ENCODE measurements at regions not wholly inside any gene's neighbourhood (a gene's known extent, or its start where the extent isn't known, plus 50 kb on each side); places are given as distances from the start of the nearest gene placed in this dataset.

DNA sequence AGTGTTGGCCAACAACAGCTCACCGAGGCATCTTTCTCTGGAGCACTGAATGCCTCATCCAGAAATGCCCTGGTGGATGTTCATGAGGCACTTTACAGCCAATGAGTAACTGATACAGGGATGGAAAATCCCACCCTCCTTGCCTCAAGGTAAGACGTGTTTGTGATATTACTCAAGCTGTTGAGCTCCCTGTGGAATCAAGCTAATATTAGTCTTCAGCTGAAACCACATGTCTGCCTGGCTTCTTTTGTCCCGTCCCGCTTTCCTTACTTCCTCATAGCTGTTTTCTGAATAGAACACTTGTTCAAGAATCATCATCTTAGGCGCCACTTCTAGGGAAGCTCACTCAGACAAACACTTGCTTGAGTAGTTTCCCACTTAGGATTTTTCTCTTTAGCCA is 422.4 kb downstream of the INHBA start:
- DNase-seq, result no peak

DNA sequence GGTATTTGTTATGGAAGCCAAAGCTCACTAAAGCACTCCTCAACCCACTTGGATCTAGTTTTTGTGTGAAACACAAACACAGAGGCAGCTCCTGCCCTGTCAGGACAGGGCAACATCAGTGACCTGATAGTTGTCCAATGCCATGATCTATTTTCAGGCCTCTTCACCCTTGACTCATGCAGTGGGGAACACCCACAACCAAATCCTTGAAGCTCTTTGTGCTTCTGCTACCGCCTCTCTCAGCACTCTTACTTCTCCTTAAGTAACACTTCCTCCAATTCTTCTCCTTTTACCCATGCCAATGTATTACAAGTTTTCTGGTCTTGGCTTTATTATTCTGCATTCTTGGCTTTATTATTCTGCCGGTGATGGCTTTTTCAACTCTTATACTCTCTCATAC is 425.3 kb downstream of the INHBA start:
- no peak for DNase-seq

DNA sequence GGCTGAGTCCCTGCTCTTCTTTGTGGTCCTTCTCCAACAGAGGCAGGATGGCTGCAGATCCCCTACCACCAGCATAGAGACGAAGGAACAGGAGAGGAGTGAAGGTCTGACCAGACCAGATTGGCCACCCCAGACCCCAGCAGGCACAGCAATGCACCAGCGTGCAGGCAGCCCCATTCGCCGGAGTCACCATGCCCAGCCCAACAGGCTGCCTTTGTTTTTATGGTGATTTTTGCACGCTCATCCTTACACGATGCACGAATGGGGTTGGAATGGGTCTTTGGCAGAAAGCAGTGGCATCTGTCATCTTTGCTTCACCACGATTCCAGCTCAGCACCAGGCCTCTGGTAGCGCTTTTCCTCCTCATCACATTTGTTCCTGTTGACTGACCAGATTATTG is 427.6 kb downstream of the INHBA start:
- DNase-seq, result no peak

DNA sequence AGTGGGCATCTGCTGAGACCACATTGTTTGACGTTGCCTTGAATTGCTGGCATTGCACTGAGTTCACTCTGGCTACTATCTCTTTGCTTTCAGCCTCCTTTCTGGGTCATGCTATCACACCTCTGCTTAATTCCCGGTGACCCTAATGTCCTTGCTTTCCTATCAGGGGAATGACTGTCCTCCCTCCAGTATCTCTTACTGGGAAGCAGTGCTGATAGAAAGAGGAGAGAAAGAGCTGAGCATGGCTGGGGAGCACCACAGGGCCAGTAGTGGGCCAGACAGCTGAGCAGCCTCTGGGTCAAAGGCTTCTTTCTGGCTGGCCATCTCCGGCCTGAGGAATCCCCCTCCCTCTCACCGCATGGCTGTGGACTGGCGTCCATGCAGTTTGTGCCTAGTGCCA is 428.7 kb downstream of the INHBA start:
- no peak for DNase-seq

DNA sequence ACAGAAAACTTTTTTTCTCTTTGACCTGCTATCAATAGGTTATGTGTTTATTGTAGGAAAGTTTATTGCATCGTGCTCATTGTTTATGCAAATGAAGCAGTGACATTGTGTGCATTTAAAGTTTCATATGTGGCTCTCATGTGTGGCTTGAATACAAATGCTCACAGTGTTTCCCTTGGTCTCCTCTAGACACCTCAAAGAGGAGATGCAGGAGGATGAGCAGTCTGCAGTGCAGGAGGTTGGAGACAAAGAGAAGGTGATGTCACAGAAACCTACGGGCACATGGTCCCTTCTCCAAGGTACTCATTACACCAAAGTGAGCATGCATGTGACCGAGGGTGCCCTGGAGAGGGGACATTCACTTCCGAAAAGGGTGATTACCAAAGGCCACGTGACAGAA is 430.2 kb downstream of the INHBA start:
- DNase-seq, result no peak

DNA sequence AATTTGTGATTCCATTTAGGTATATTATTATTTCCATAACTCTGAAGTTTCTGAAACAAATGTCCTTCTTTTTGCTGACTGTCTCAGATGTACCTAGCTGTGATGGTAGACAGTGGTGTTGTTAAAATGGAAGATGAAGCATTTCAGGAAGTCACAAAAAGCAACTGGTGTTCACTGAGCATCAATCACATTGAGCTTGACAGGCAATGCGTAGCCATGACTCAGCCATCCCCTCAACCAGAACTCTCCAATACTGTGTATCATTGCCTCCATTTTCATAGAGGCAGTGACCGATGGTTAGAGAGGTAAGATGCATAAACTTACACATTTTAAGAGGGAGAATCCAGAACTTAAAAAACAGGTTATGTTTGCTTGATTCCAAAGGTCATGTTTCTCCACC is 434.0 kb downstream of the INHBA start:
- DNase-seq, result no peak

DNA sequence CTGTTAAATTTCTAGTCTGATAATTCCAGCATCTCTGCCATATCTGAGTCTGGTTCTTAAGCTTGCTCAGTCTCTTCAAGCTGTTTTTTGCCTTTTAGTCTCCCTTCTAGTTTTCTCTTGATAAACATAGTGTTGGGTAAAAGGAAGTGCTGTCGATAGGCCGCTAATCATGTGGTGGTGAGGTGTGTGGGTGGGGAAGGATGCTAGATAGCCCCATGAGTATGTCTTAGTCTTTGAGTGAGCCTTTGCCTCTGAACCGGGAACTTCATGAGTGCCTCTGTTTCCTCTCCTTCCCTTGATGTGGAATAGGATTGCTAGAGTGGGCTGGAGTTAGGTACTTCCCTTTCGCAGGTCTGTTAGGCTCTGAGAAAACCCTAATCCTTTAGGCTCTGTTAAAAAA is 441.8 kb downstream of the INHBA start:
- DNase-seq, result no peak

DNA sequence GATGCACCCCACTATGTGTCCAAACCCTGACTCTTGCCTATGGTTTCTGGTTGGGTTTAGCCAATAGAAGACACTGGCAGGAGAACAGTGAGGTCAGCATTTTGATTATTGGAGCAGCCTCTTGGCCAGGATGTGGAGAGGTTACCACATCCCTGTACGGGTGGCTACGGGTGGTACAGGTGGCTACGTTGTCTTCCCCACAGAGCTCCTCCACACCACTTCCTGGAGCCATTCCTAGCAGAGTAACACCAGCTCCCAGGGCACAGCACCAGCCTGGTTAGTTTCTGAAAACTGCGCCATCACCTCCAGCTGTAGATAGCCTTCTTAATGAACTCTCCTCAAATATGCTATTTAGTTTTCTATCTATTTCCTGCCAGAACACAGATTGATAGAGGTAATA is 445.2 kb downstream of the INHBA start:
- DNase-seq, result no peak

DNA sequence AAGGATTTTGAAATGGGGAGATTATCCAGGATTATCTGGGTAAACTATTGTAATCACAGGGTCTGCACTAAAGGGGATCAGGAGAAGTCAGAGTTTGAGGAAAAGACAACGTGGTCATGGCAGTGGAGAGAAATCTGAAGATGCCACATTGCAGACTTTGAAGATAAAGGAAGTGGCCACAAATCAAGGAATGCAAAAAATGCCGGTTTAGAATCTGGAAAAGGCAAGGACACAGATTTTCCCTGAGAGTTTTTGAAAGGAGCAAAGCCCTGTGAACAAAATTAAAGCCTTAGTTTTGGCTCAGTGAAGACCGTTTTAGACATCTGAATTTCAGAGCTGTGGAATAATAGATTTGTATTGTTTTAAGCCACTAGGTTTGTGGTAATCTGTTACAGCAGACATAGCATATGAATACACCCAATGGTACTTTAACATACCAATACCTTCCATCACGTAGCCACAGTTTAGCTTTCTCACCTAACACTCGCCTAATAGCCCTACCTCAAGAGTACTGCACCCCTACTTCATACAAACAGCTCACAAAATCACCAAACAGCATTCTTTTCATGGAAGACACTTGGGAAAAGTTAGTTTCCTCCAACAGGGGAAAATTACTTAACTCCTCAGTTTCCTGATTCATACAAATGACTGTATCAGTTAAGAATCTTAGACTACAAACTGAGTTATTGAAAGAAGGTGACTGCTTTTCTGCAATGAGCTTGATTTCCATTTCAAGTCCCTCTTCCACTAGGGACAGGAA is 446.5 kb downstream of the INHBA start:
- DNase-seq, result peak; percentile 61

DNA sequence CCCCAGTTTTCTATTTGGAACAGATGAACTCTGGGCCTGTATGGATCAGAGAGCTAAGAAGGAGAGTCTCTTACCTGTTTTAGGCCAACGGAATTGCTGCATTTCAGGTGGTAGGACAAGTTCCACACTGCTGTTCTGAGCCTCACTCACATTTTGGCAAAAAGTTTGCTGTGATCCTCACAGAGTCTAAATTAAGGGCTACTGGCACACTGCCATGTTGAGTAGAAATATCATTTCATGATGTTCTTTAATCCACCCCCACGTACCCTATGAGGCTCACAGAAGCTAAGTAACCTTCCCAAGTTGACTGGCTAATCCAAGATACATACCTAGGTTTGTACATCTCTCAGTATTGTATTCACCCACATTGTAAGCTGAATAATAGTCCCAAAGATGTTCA is 447.2 kb downstream of the INHBA start:
- DNase-seq, result no peak

DNA sequence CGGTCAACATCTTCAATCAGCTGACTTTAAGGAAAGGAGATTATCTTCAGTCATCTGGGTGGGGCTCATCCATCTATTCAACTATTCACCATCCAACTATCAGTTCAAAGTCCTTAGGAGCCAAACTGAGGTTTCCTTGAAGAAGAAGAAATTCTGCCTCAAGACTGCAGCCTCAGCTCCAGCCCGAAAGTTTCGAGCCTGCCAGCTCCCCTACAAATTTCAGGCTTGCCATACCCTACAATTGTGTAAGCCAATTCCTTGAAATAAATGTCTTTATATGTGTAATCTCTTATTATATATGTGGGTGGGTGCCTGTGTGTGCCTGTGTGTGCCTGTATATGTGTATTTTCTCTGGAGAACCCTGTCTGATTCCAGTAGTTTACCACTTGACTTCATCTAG is 447.8 kb downstream of the INHBA start:
- no peak for DNase-seq

DNA sequence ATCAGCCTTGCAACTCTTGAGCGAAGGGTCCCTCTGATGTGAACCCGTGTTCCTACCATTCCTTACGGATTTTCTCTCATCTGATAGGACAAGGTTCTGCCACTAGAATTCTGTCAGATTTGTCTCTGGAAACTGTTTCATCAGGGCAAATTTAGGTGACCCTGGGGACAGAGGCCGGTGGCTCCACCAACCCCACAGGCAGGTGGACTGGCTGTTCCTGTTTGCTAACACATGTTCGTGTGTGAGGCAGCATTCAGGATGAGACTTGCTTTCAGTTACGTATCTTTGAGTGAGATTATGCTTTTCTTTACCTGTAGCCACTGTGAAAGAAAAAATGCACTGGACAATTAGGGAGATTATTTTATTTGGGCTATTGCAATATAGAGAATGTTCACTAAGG is 449.9 kb downstream of the INHBA start:
- no peak for DNase-seq

DNA sequence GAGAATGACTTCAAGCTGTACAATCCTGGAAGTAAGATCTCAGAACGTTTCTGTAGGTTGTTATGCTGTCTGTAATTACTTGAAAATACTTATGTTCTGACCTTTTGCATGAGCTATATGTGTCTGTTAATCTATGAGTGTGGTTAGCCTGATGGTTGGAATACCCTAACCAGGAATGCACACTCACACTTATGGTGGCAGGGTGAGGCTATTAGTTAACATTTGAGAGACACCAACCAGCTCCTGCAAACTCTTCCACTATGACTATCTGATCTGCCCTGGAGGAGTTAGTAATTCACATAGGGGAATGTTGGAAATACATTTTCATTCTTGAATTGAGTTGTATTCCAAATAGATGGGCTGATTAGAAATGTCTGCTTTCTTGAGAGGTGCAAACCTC is 450.3 kb downstream of the INHBA start:
- no peak for DNase-seq

DNA sequence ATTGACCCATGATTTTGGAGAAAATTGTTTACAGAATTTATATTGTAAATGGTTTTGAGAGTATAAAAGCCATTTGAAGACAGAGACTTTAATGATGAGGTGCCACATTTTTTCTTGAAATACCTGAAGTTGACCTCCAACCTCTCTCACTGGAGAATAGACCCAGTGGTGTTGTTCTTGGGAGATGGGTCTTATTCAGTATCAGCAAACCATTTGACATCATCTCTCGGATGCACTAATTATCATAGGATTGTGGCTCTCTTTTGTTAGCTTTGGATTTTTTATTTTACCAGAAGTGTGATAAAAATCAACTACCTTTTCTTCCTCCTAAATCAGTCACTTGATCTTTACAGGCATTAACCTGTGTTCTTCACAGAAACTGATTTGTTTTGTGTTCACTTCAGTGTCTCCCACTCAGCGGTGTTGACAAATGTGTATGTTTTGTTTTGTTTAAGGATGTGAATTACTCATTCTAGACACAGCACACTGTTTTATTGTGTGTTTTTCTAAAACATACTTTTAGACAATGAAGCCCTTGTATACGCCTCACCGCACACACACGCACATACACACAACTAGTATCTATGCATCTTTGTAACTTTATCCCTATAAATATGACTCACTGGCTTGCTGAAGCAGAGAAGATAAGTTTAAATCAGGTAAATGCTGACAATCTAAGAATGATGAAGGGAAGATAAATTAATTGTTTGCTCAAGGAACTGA is 455.6 kb downstream of the INHBA start:
- no peak for DNase-seq

DNA sequence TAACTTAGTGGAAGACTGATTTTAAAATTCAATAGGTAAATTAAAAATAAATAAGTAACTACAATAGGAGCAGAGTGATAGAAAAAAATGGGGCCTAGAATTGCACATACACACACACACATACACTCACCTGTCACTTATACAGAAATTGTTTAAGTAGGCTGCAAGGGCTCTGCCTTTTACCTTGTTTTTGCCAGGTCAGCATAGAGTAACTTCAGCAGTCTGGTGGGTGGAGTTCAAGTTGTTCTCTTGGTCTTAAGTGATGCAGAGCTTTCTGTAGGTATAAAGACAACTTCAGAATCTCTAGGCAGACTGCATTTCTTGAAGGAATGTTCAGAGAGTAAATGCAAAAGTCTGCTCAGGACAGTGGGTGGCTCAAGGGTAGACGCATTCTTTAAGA is 457.0 kb downstream of the INHBA start:
- DNase-seq, result no peak

DNA sequence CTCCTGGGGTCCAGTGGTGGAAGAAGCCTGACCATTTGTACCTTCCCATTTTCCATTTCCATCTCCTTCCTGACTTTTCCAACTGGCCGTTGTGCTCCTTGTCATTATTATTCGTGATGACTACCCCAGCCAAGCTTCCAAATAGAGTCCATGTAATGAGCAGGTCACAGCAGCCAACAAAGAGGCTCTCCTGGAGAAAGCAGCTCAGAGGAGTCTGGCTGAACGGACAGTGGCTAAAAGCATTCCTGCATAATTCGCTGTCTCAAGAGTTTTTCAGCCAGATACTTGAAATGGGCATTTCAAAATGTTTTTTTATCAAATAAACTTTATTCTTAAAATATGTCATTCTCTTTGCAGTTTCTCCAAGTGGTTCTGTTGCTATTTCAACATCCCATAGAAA is 458.6 kb downstream of the INHBA start:
- no peak for DNase-seq

DNA sequence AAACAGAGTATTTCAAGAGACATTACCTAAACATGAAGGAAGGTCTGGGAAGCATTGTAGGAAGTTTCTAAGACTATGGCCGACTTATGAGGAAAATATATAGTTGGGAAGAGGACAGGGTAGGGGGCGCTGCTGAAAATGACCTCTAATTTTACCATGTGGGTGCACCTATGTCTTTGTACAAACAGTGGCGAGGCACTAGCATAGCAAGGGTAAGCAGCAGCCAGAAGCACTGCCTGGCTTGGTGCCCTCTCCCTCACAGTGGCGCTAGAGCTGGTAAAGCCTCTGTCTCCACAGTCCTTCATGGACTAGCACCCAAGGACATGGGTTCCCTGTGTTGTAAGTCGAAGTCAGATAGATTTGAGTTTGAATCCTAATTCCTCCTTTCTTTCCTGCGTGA is 461.2 kb downstream of the INHBA start:
- no peak for DNase-seq

DNA sequence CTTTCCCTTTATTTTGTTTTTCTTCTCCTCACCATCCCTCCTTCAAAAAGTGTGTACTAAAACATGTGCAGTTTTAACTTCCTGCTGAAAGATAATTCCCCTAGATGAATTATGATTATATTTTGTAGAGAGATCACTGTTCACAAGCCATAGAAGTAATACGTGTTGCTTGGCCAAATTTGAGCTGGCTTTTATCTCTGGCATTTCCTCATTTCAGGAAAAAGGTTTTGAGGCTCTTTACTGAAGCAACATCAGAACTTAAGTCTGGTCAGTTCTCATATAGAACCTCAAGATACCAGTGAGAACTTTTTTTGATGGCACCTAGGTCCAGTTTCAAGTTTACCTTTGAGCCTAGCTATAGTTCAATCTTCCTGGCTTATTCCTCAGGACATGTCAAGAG is 463.3 kb downstream of the INHBA start:
- no peak for DNase-seq

DNA sequence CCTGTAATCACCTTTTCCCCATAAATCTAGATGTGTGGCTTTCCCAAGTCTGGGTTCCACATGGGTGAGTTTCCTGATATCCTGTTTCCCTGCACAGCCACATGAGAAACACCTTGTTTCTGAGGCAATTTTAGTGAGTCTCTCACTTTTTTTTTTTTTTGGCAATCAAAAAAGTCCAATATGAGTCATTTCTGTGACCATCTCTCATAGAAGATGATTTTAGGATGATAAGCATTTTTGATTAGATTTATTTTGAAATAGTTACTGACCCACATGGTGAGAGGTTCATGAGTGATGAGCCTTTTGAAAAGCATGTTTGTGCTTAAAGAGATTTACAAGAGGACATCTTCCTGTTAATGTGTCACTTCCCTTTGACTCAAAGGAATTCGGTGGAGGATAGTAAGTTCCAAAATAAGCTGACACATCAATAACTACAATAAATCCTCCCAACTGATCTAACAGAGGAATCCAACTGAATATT is 464.0 kb downstream of the INHBA start:
- DNase-seq, result peak; percentile 76

DNA sequence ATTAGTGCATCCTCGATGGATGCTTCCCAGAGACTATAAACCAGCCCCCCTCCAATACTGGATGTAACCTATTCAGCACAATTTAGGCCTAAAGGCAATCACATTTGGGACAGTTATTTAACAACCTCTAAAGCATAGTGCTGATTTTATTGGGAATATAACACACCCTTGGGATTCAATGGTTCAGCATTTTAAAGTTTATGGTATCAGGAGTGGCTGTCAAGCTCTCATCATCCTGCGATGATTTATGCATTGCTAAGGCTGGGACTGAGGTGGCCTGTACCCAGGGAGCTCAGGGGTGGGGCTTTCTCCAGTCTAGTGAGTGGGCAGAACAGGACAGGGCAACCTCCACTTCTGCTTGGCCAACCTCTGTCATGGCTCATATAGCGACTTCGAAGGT is 464.9 kb downstream of the INHBA start:
- DNase-seq, result no peak

DNA sequence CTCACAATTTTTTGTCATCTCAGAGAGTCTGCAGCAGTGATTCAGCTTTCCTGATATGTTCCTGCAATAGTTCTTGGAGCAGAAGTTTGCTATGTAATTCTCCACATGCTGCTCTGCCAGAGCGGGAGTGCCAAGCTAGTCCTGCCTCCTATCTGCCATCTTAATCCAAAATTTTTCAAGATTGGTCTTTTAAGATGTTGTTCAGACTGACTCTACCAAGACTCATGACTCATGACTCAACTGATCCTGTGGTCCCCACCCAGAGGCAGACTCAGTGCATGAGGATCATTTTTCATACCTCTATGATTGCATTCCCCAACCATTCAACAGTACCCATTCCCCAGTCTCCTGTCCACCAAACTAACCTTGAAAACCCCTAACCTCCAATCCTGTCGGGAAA is 470.8 kb downstream of the INHBA start:
- DNase-seq, result peak; percentile 33

DNA sequence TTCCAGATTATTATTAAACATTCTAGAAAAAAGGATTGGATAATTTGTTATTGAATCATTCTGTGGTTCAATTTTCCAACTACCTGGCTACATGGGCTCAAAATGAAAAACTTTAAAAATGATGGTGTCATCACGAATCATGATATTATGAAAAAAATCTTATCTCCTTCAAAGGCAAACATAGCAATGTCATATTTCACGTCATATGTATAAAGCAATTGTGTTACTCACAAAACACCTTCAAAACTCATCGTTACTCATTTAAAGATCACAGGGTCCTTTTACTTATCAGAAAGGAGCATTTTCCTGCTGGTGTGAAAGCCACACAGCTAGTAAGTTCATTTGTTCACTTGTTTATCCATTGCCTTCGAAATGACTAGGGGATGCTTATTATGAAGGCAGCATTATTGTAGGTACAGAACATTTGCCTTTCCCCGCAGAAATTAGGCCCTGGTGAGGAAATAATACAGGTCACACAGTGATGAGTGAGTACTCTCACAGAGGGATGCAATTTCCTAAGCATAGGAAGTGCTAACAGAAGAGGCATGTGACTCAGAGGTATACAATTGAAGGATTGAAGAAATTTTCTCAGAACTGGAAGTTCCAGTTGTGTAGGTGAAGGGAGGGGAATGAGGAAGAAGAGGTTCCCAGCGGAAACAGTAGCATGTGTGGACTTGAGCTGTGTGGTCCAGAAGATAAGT is 478.7 kb downstream of the INHBA start:
- peak; percentile 86 for DNase-seq

DNA sequence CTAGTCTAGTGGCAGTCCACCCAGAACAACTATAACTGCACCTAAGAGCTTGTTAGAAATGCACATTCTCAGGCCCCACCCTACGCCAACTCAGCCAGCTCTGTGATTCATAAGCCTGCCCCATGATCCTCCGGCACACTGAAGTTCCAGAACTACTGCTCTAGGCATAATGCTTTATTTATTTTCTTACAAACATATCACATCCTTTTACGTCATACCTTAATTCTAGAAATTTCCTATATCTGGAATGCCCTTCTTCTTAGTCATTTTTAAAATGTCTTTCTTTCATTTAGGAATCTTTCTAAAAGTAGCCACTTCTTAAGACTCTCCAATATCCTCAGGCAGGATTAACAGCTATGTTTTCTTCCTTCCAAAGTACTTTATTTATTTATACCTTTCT is 480.1 kb downstream of the INHBA start:
- peak; percentile 81 for DNase-seq

DNA sequence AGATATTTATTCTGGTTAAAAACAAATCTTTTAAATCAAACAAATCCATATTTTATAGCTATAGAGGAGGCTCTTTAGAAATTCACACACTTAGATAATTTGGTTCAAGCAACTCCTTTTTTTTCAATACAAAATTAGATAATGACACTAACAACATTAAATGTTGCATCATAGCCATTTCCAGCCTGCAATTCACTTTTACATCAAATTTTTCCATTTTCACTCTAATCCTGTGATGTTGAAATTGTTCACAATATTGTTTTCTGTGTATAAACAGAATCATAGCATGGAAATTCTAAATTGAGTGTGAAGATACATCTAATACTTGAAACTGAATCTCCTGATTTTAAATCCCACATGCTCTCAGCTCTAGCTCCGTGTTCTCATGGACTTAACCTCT is 482.6 kb downstream of the INHBA start:
- DNase-seq, result no peak

Data from HCEC 1CT (cell line).